Pancreas (tissue), 10 donors: ENCODE measurements at regions not wholly inside any gene's neighbourhood (a gene's known extent, or its start where the extent isn't known, plus 50 kb on each side); places are given as distances from the start of the nearest gene placed in this dataset.

Experiments used
- ATAC-seq, 4 donors: fragments of 200-7000 bp; cut with Tn5 transposase; one replicate each; pipeline versions ENCODE4 v1.8.0 to v1.9.1; 2020; ENCODE audit warnings: mild to moderate bottlenecking in 4 of 4, moderate library complexity in 4 of 4
- DNase-seq, 6 donors: peaks; one replicate each; pipeline ENCODE4 v3.0.0-alpha.2; 2020
- FAIRE-seq: peaks from 2 replicates; lab custom pipeline; 2012; peaks lifted over from hg19 to GRCh38; lab: Jason Lieb, UNC
- H3K27ac ChIP-seq, 4 donors: fragments of 200-600 bp; sonication (generic); 1 replicate in 3 of 4; 2 replicates in 1 of 4; pipeline versions ENCODE4 v1.5.0 to v1.8.0; 2020
- H3K27me3 ChIP-seq, 4 donors: fragments of 200-600 bp; one replicate each; pipeline ENCODE4 v1.8.0; 2021
- H3K36me3 ChIP-seq, 3 donors: fragments of 200-600 bp; sonication (generic) in 1 of 3; one replicate each; pipeline versions ENCODE4 v1.5.0 to v1.8.0; 2020 to 2021
- H3K4me1 ChIP-seq, 3 donors: fragments of 200-600 bp; one replicate each; pipeline ENCODE4 v1.8.0; 2021
- H3K4me3 ChIP-seq, 4 donors: fragments of 200-600 bp; sonication (generic) in 2 of 4; one replicate each; pipeline versions ENCODE4 v1.5.0 to v1.8.0; 2020 to 2021
- H3K9me3 ChIP-seq, 4 donors: fragments of 200-600 bp; one replicate each; pipeline ENCODE4 v1.8.0; 2021
- CTCF ChIP-seq, 4 donors: fragments of 200-600 bp; sonication (generic) in 3 of 4; IDR thresholded peaks; one replicate each; pipeline versions ENCODE4 v1.5.0 to v1.8.0; 2021; ENCODE audit warnings: antibody characterized with exemption in 4 of 4
- WGBS, 2 donors: extraction: QIAGEN DNeasy Blood & Tissue Kit; methylation state at CpG; one replicate each; pipeline ENCODE4 v1.1.7; 2013; 5-methylcytosine and 5-hydroxymethylcytosine counted together
- intact Hi-C, 3 donors: fragments of 100-400 bp; cut with DNase I; formaldehyde crosslinking; loops; one replicate each; pipeline versions ENCODE4 v1.11.1 to v1.14.2; 2022
- donor health status: healthy with polysubstance abuse.
- donor health status: DM: no; HTN: no; CAD: no; lungs with moderate emphysema.
- donor health status: DM: no; HTN: no; CAD: no.
- donor health status: control.
- donor health status: control.
- donor health status: Bipolar disorder and iron deficiency.
- donor health status: DM: yes; HTN: yes; CAD: no.
- donor health status: DM: no; HTN: no; CAD: no.
- donor health status: DM: no; HTN: no; CAD: no.
- donor health status: DM: yes; HTN: yes; CAD: no.

DNA sequence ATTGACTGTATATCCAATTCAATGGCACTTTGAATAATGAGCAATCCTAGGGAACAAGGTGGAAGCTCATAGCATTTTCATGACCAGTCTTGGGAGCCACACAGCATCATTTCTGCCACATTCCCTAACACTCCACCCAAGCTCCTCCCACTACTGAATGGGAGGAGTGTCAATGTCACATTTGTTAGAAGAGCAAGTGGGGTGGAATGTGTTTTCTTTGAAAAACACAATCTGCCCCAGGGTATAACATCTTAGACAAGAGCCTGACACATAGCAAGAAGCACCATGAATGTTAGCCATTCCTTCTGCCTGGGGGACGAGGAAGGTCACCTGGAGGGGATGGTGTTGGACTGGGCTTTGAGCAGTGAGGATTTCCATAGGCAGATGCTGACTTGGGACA is 258.3 kb upstream of the PMEPA1 start:
- ATAC-seq = no peak
- DNase-seq = no peak
- Histone ChIP-seq H3K4me3 (no peak overlapping the region), H3K27ac (no peak overlapping the region), H3K9me3 (no peaks in the 10 kb centered on the region), H3K36me3 (no peaks in the 10 kb centered on the region), H3K4me1 (no peaks in the 10 kb centered on the region), H3K27me3 (no peaks in the 10 kb centered on the region)
- intact Hi-C loops = loop anchor here in 1 of 3 donors (10.0 kb wide), 1 partner anchor 313 kb away; no protein-coding TSS in a partner anchor
- FAIRE-seq = no peak
- no peak for TF ChIP-seq CTCF (IDR thresholded peaks at IDR 0.05)
- 57% methylated on average over 1 of the region's 1 CpG for WGBS, 2 donors

- intact Hi-C loops = loop anchor here in 1 of 3 donors (10.0 kb wide), 1 partner anchor 313 kb away; no protein-coding TSS in a partner anchor
- WGBS, 2 donors = 51 to 67% methylated on average over 10 of the region's 10 CpGs
Measured at GRCh38 chr20:57967364-57967763, 257.5 kb upstream of the PMEPA1 start.

GRCh38 chr20:57966620-57967019 is 256.8 kb upstream of the PMEPA1 start:
- intact Hi-C loops = loop anchor here in 1 of 3 donors (10.0 kb wide), 1 partner anchor 312 kb away; no protein-coding TSS in a partner anchor
- 53 to 61% methylated on average over 5 of the region's 5 CpGs for WGBS, 2 donors
- Histone ChIP-seq H3K4me3 (no peak overlapping the region), H3K36me3 (no peaks in the 10 kb centered on the region), H3K27ac (no peak overlapping the region), H3K27me3 (no peaks in the 10 kb centered on the region), H3K9me3 (no peaks in the 10 kb centered on the region), H3K4me1 (no peaks in the 10 kb centered on the region)
- ATAC-seq = no peak
- DNase-seq = no peak
- no peak for FAIRE-seq
- no peak for TF ChIP-seq CTCF (IDR thresholded peaks at IDR 0.05)

More at GRCh38 chr20:57967364-57967763, 257.5 kb upstream of the PMEPA1 start:
- Histone ChIP-seq H3K27ac (no peak overlapping the region), H3K4me3 (no peak overlapping the region), H3K36me3 (no peaks in the 10 kb centered on the region), H3K9me3 (no peaks in the 10 kb centered on the region), H3K27me3 (no peaks in the 10 kb centered on the region), H3K4me1 (no peaks in the 10 kb centered on the region)
- no peak for FAIRE-seq
- TF ChIP-seq CTCF (IDR thresholded peaks at IDR 0.05) = no peak
- no peak for DNase-seq
- no peak for ATAC-seq

DNA sequence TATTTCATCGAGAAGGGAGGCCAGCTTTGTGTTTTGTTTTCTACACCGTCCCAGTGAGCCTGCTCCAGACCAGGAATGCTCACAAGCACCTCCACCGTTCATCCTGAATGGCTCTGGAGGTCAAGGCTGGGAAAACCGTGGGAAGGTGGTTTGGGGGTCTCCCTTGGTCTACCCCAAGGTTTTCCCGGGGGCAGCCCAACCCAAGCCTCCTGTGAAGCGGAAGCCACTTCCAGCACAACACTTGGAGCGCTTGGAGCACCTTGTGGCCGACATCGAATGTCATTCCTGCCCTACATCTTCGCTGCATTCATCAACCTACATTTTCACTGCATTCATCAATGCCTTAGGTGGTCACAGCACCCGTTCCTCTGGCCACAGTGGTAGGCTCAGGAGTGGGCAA is 255.6 kb upstream of the PMEPA1 start:
- WGBS, 2 donors = 62 to 69% methylated on average over 11 of the region's 11 CpGs
- TF ChIP-seq CTCF (IDR thresholded peaks at IDR 0.05) = no peak
- Histone ChIP-seq H3K36me3 (no peaks in the 10 kb centered on the region), H3K4me3 (no peak overlapping the region), H3K27me3 (no peaks in the 10 kb centered on the region), H3K9me3 (no peaks in the 10 kb centered on the region), H3K27ac (no peak overlapping the region), H3K4me1 (peaks cover 0 to 3% (median 0%) of the 10 kb centered on the region in 3 donors)
- ATAC-seq (no peak), DNase-seq (no peak), FAIRE-seq (no peak)
- intact Hi-C loops = loop anchor here in 1 of 3 donors (10.0 kb wide), 1 partner anchor 311 kb away; no protein-coding TSS in a partner anchor
